KG1 (cell line): ENCODE measurements at regions not wholly inside any gene's neighbourhood (a gene's known extent, or its start where the extent isn't known, plus 50 kb on each side); places are given as distances from the start of the nearest gene placed in this dataset.
"Not testable (repeated sequence)": the region's sequence is repeated elsewhere in the genome, so short reads cannot be mapped to it uniquely, and the experiment has no call there.

Experiments
- DNase-seq: peaks from one replicate; lab custom pipeline; 2025; lab: John Stamatoyannopoulos, UW

- no peak for DNase-seq
These were observed 138.1 kb downstream of the LIG4 start for GRCh38 chr13:108077284-108077683.

GRCh38 chr13:108074429-108074828 lies 140.9 kb downstream of the LIG4 start:
- DNase-seq, result not testable (repeated sequence)

GRCh38 chr13:108070925-108071324 lies 144.4 kb downstream of the LIG4 start:
- no peak for DNase-seq

- DNase-seq, result no peak
These were observed 144.8 kb downstream of the LIG4 start for GRCh38 chr13:108070491-108070890.

- no peak for DNase-seq
These were observed 145.7 kb downstream of the LIG4 start for GRCh38 chr13:108069521-108070210.

- not testable (repeated sequence) for DNase-seq
These were observed 151.0 kb downstream of the LIG4 start for GRCh38 chr13:108064372-108064771.

- no peak for DNase-seq
These were observed 155.2 kb downstream of the LIG4 start for GRCh38 chr13:108060111-108060510.

- DNase-seq, result no peak
These were observed 159.1 kb downstream of the LIG4 start for GRCh38 chr13:108056278-108056677.

GRCh38 chr13:108049211-108049610 lies 166.1 kb downstream of the LIG4 start:
- no peak for DNase-seq

GRCh38 chr13:108044954-108045353 lies 170.4 kb downstream of the LIG4 start:
- DNase-seq, result no peak

- not testable (repeated sequence) for DNase-seq
These were observed 172.5 kb downstream of the LIG4 start for GRCh38 chr13:108042866-108043265.

- no peak for DNase-seq
These were observed 178.0 kb downstream of the LIG4 start for GRCh38 chr13:108037348-108037747.

GRCh38 chr13:108036411-108036932 lies 178.9 kb downstream of the LIG4 start:
- no peak for DNase-seq

GRCh38 chr13:108034909-108035410 lies 180.4 kb downstream of the LIG4 start:
- DNase-seq, result no peak

GRCh38 chr13:108033800-108034707 lies 181.3 kb downstream of the LIG4 start:
- DNase-seq, result no peak

- no peak for DNase-seq
These were observed 183.5 kb downstream of the LIG4 start for GRCh38 chr13:108031865-108032264.

GRCh38 chr13:108030769-108031168 lies 184.6 kb downstream of the LIG4 start:
- no peak for DNase-seq

GRCh38 chr13:108026680-108027410 lies 188.5 kb downstream of the LIG4 start:
- DNase-seq, result no peak

- no peak for DNase-seq
These were observed 195.3 kb downstream of the LIG4 start for GRCh38 chr13:108020027-108020426.

- no peak for DNase-seq
These were observed 196.9 kb downstream of the LIG4 start for GRCh38 chr13:108018371-108018870.

GRCh38 chr13:108006619-108007018 lies 208.7 kb downstream of the LIG4 start:
- no peak for DNase-seq

GRCh38 chr13:108005231-108005630 lies 210.1 kb downstream of the LIG4 start:
- no peak for DNase-seq
